Renal cortical epithelial cell (primary cell): ENCODE measurements at regions not wholly inside any gene's neighbourhood (a gene's known extent, or its start where the extent isn't known, plus 50 kb on each side); places are given as distances from the start of the nearest gene placed in this dataset.
A peak's percentile ranks its signal among the peaks of the same experiment; 100 is the strongest.

Experiments used
- DNase-seq: peaks from one replicate; pipeline ENCODE4 v3.0.0-alpha.2; 2011; ENCODE audit warnings: low read depth

- DNase-seq = no peak
Observed at GRCh38 chr4:121519236-121519838, 138.5 kb upstream of the QRFPR start.

GRCh38 chr4:121517241-121517640 lies 136.4 kb upstream of the QRFPR start:
- no peak for DNase-seq

GRCh38 chr4:121514443-121514842 lies 133.6 kb upstream of the QRFPR start:
- DNase-seq = no peak

GRCh38 chr4:121510341-121510874 lies 129.6 kb upstream of the QRFPR start:
- DNase-seq = no peak

GRCh38 chr4:121485190-121485804 lies 104.5 kb upstream of the QRFPR start:
- no peak for DNase-seq

- DNase-seq = peak; percentile 58
Observed at GRCh38 chr4:121484633-121485032, 103.8 kb upstream of the QRFPR start.

- DNase-seq = peak; percentile 33
Observed at GRCh38 chr4:121479808-121480207, 99.0 kb upstream of the QRFPR start.

GRCh38 chr4:121477480-121477879 lies 96.7 kb upstream of the QRFPR start:
- no peak for DNase-seq

GRCh38 chr4:121477079-121477478 lies 96.3 kb upstream of the QRFPR start:
- DNase-seq = no peak

- DNase-seq = no peak
Observed at GRCh38 chr4:121472937-121473721, 92.3 kb upstream of the QRFPR start.

GRCh38 chr4:121464854-121465253 lies 84.0 kb upstream of the QRFPR start:
- DNase-seq = peak; percentile 59

- peak; percentile 76 for DNase-seq
Observed at GRCh38 chr4:121462660-121463261, 81.9 kb upstream of the QRFPR start.

GRCh38 chr4:121459026-121459425 lies 78.2 kb upstream of the QRFPR start:
- DNase-seq = no peak

- DNase-seq = no peak
Observed at GRCh38 chr4:121457278-121457875, 76.6 kb upstream of the QRFPR start.

- DNase-seq = no peak
Observed at GRCh38 chr4:121455285-121455684, 74.5 kb upstream of the QRFPR start.

- no peak for DNase-seq
Observed at GRCh38 chr4:121454251-121454979, 73.6 kb upstream of the QRFPR start.

- peak; percentile 63 for DNase-seq
Observed at GRCh38 chr4:121451310-121451709, 70.5 kb upstream of the QRFPR start.

- peak; percentile 97 for DNase-seq
Observed at GRCh38 chr4:121449416-121449815, 68.6 kb upstream of the QRFPR start.

GRCh38 chr4:121448231-121448630 lies 67.4 kb upstream of the QRFPR start:
- peak; percentile 86 for DNase-seq

- DNase-seq = no peak
Observed at GRCh38 chr4:121439669-121440068, 58.9 kb upstream of the QRFPR start.
